ENCODE measurements at regions not wholly inside any gene's neighbourhood (a gene's known extent, or its start where the extent isn't known, plus 50 kb on each side); places are given as distances from the start of the nearest gene placed in this dataset.
"Not testable (repeated sequence)": the region's sequence is repeated elsewhere in the genome, so short reads cannot be mapped to it uniquely, and the experiment has no call there.

DNA sequence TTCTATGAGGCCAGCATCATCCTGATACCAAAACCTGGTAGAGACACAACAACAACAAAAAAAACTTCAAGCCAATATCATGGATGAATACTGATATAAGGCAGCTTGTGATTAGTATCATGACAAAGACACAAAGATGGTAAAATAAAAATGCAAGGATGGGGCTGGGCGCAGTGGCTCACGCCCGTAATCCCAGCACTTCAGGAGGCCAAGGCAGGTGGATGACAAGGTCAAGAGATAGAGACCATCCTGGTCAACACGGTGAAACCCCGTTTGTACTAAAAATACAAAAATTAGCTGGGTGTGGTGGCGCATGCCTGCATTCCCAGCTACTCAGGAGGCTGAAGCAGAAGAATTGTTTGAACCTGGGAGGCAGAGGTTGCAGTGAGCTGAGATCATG, 210.2 kb downstream of the POTEM start:
- H3F3A ChIP-seq (ENCODE audit: insufficient read depth, low read depth); H3K27ac ChIP-seq; H3K79me2 ChIP-seq (ENCODE audit: low read depth); H3K9me3 ChIP-seq (ENCODE audit: insufficient read depth, low read depth); H3K4me3 ChIP-seq; CTCF ChIA-PET; H3K4me1 ChIP-seq (replicated peaks; ENCODE audit: insufficient read depth); DNase-seq; H3K9me2 ChIP-seq (ENCODE audit: insufficient read depth); BruUV-seq (replicated peaks); H3K27me3 ChIP-seq (ENCODE audit: insufficient read depth, low read depth); H3K4me2 ChIP-seq; H3K36me3 ChIP-seq (ENCODE audit: low read depth); H4K20me1 ChIP-seq (ENCODE audit: insufficient read depth); H2AFZ ChIP-seq; POLR2A ChIA-PET (ENCODE audit: unreplicated experiment); intact Hi-C loops (cut with micrococcal nuclease; ENCODE audit: unreplicated experiment): not testable (repeated sequence)

DNA sequence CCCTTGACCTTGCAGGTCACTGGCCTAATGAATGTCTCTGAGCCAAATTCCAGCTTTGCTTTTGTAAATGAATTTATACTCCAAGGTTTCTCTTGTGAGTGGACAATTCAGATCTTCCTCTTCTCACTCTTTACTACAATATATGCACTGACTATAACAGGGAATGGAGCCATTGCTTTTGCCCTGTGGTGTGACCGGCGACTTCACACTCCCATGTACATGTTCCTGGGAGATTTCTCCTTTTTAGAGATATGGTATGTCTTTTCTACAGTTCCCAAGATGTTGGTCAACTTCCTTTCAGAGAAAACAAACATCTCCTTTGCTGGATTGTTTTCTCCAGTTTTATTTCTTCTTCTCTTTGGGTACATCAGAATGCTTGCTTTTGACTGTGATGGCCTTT, 213.1 kb downstream of the POTEM start:
- BruUV-seq (replicated peaks); CTCF ChIA-PET; H2AFZ ChIP-seq; H3K79me2 ChIP-seq (ENCODE audit: low read depth); H3K27ac ChIP-seq; H3K4me2 ChIP-seq; POLR2A ChIA-PET (ENCODE audit: unreplicated experiment); H3K9me3 ChIP-seq (ENCODE audit: insufficient read depth, low read depth); DNase-seq; intact Hi-C loops (cut with micrococcal nuclease; ENCODE audit: unreplicated experiment); H3K9me2 ChIP-seq (ENCODE audit: insufficient read depth); H4K20me1 ChIP-seq (ENCODE audit: insufficient read depth); H3K4me3 ChIP-seq; H3K27me3 ChIP-seq (ENCODE audit: insufficient read depth, low read depth); H3K4me1 ChIP-seq (replicated peaks; ENCODE audit: insufficient read depth); H3F3A ChIP-seq (ENCODE audit: insufficient read depth, low read depth); H3K36me3 ChIP-seq (ENCODE audit: low read depth): not testable (repeated sequence)

DNA sequence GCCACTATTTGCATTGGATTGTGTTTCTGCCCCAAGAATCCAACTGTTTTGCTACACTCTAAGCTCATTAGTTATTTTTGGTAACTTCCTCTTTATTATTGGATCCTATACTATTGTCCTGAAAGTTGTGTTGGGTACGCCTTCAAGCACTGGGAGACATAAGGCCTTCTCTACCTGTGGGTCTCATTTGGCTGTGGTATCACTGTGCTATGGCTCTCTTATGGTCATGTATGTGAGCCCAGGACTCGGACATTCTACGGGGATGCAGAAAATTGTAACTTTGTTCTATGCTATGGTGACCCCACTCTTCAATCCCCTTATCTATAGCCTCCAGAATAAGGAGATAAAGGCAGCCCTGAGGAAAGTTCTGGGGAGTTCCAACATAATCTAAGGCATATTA, 213.6 kb downstream of the POTEM start:
- H3K79me2 ChIP-seq (ENCODE audit: low read depth); H3K27ac ChIP-seq; intact Hi-C loops (cut with micrococcal nuclease; ENCODE audit: unreplicated experiment); H4K20me1 ChIP-seq (ENCODE audit: insufficient read depth); H3K4me3 ChIP-seq; H3K36me3 ChIP-seq (ENCODE audit: low read depth); H2AFZ ChIP-seq; H3K4me1 ChIP-seq (replicated peaks; ENCODE audit: insufficient read depth); CTCF ChIA-PET; DNase-seq; H3K4me2 ChIP-seq; H3K27me3 ChIP-seq (ENCODE audit: insufficient read depth, low read depth); H3K9me3 ChIP-seq (ENCODE audit: insufficient read depth, low read depth); H3K9me2 ChIP-seq (ENCODE audit: insufficient read depth); POLR2A ChIA-PET (ENCODE audit: unreplicated experiment); BruUV-seq (replicated peaks); H3F3A ChIP-seq (ENCODE audit: insufficient read depth, low read depth): not testable (repeated sequence)

DNA sequence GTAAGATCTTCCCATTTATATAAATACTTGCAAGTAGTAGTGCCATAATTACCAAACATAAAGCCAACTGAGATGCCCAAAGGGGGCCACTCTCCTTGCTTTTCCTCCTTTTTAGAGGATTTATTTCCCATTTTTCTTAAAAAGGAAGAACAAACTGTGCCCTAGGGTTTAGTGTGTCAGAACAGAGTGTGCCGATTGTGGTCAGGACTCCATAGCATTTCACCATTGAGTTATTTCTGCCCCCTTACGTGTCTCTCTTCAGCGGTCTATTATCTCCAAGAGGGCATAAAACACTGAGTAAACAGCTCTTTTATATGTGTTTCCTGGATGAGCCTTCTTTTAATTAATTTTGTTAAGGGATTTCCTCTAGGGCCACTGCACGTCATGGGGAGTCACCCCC, 227.9 kb downstream of the POTEM start:
- H4K20me1 ChIP-seq (ENCODE audit: insufficient read depth); DNase-seq; POLR2A ChIA-PET (ENCODE audit: unreplicated experiment); CTCF ChIA-PET; H3K4me1 ChIP-seq (replicated peaks; ENCODE audit: insufficient read depth); H3K9me3 ChIP-seq (ENCODE audit: insufficient read depth, low read depth); H3K79me2 ChIP-seq (ENCODE audit: low read depth); BruUV-seq (replicated peaks); H3K4me2 ChIP-seq; H3K36me3 ChIP-seq (ENCODE audit: low read depth); H2AFZ ChIP-seq; H3K9me2 ChIP-seq (ENCODE audit: insufficient read depth); H3F3A ChIP-seq (ENCODE audit: insufficient read depth, low read depth); intact Hi-C loops (cut with micrococcal nuclease; ENCODE audit: unreplicated experiment); H3K27me3 ChIP-seq (ENCODE audit: insufficient read depth, low read depth); H3K4me3 ChIP-seq; H3K27ac ChIP-seq: not testable (repeated sequence)

DNA sequence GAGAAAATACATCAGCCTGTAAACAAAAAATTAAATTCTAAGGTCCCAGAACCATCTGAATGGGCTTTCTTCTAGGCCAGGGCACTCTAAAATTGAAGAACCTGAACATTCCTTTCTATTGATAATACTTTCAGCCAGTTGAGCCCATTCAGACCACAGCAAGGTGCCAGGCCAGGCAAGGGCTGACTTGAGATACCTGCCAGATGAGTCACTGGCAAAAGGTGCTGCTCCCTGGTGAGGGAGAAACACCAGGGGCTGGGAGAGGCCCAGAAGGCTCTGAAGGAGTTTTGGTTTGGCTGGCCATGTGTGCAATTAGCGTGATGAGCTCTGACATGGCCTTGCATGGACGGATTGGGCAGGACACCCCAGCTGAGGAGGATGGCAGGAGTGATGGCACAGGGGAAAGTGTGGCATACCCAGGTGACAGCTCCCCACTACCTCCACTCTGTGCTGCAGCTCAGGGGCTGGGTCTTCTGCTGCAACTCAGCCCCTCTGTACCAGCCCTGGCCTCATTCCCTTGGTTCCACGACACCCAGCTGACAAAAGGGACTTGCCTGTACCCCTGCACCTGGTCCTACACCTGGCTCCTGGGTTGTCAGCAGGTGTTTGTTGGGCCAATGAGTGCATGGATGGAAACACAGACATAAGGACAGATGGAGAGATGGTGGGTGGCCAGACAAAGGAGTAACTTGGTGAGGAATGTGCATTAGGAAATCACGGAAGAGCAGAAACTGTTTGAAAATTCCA, 230.4 kb downstream of the POTEM start:
- CTCF ChIA-PET; BruUV-seq (replicated peaks); H3K4me3 ChIP-seq; H4K20me1 ChIP-seq (ENCODE audit: insufficient read depth); H3K4me2 ChIP-seq; H3K4me1 ChIP-seq (replicated peaks; ENCODE audit: insufficient read depth); POLR2A ChIA-PET (ENCODE audit: unreplicated experiment); H3K9me3 ChIP-seq (ENCODE audit: insufficient read depth, low read depth); DNase-seq; intact Hi-C loops (cut with micrococcal nuclease; ENCODE audit: unreplicated experiment); H3K27me3 ChIP-seq (ENCODE audit: insufficient read depth, low read depth); H3K9me2 ChIP-seq (ENCODE audit: insufficient read depth); H3K27ac ChIP-seq; H2AFZ ChIP-seq; H3K79me2 ChIP-seq (ENCODE audit: low read depth); H3K36me3 ChIP-seq (ENCODE audit: low read depth); H3F3A ChIP-seq (ENCODE audit: insufficient read depth, low read depth): not testable (repeated sequence)

DNA sequence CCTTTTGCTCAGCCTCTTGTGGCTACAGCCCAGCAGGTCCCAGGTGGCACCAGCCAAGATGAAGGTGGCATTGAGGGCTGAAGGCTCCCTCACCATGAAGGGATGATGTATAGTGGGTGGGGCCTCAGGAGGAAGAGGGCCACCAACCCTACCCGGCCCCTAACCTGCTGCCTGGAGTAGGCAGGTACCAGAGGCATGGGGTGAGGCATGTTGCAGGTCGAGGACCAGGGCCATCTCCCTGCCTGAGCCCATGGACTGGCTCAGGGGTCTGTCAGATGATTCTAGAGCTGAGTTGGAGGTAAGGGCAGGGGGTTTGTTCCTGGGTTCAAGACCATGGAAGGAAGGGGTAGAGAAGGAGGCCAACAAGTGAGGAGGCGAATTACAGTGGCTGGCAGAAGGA, 231.1 kb downstream of the POTEM start:
- H3K9me2 ChIP-seq (ENCODE audit: insufficient read depth); H3K9me3 ChIP-seq (ENCODE audit: insufficient read depth, low read depth); POLR2A ChIA-PET (ENCODE audit: unreplicated experiment); H4K20me1 ChIP-seq (ENCODE audit: insufficient read depth); BruUV-seq (replicated peaks); H3K27me3 ChIP-seq (ENCODE audit: insufficient read depth, low read depth); H3F3A ChIP-seq (ENCODE audit: insufficient read depth, low read depth); H3K4me1 ChIP-seq (replicated peaks; ENCODE audit: insufficient read depth); H3K4me3 ChIP-seq; intact Hi-C loops (cut with micrococcal nuclease; ENCODE audit: unreplicated experiment); DNase-seq; H3K27ac ChIP-seq; H3K36me3 ChIP-seq (ENCODE audit: low read depth); CTCF ChIA-PET; H3K79me2 ChIP-seq (ENCODE audit: low read depth); H3K4me2 ChIP-seq; H2AFZ ChIP-seq: not testable (repeated sequence)

DNA sequence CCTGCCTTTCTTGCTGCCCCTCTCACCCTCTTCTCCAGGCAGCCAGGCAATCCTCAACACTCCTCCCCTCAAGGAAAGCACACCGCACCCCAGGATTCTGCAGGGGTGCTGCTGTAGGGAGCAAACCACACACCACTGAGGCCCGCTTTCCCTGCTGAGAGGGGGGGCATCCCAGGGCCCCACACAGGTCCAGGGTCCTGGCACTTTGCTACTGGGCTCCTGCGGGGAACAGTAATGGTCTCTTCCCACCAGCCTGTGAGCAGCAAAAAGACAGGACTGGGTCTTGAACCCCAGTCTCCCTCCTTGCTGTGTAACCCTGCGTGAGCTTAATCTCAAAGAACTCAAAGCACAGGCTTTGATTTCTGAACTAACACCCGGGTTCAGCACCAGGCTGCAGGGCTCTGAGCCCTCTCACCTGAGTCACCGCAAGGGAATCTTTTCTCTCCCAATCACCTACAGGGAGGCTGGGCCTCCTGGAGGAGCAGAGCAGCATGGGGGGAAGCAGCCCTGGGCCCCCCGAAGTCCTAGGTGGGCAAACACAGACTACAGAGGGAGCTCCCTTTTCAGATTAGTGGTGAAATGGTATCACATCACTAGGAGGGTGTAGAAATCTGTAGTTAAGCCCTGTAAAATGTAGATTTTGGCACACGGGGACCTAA, 232.6 kb downstream of the POTEG start:
- H2AFZ ChIP-seq; intact Hi-C loops (cut with micrococcal nuclease; ENCODE audit: unreplicated experiment); H3F3A ChIP-seq (ENCODE audit: insufficient read depth, low read depth); H3K27ac ChIP-seq; H3K9me3 ChIP-seq (ENCODE audit: insufficient read depth, low read depth); H3K4me2 ChIP-seq; H3K4me1 ChIP-seq (replicated peaks; ENCODE audit: insufficient read depth); CTCF ChIA-PET; H3K79me2 ChIP-seq (ENCODE audit: low read depth); BruUV-seq (replicated peaks); POLR2A ChIA-PET (ENCODE audit: unreplicated experiment); H3K36me3 ChIP-seq (ENCODE audit: low read depth); DNase-seq; H3K9me2 ChIP-seq (ENCODE audit: insufficient read depth); H3K4me3 ChIP-seq; H3K27me3 ChIP-seq (ENCODE audit: insufficient read depth, low read depth); H4K20me1 ChIP-seq (ENCODE audit: insufficient read depth): not testable (repeated sequence)
